CMK (cell line): ENCODE measurements at regions not wholly inside any gene's neighbourhood (a gene's known extent, or its start where the extent isn't known, plus 50 kb on each side); places are given as distances from the start of the nearest gene placed in this dataset.

Experiments
- DNase-seq: peaks from one replicate; pipeline ENCODE4 v3.0.0-alpha.2; 2010; ENCODE audit warnings: low read depth

DNA sequence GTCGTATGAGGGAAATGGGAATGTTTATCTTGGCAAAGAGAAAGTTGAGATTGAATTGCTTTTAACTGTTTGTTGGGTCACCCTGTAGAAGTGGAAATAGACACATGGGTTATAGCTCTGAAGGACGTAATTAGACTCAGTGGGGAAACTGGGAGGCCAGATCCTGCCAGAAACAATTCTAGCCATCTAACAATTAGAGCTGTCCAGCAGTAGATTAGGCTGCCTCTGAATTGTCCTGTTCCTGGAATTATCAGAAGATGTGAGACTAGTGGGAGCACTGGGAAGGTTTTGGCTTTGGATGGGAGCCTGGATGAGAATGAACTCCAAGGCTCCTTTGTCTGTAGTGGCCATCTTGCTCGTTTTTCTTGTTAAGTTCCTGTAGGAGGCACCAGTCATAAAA lies 61.9 kb upstream of the IGFBP7 start:
- DNase-seq = no peak

DNA sequence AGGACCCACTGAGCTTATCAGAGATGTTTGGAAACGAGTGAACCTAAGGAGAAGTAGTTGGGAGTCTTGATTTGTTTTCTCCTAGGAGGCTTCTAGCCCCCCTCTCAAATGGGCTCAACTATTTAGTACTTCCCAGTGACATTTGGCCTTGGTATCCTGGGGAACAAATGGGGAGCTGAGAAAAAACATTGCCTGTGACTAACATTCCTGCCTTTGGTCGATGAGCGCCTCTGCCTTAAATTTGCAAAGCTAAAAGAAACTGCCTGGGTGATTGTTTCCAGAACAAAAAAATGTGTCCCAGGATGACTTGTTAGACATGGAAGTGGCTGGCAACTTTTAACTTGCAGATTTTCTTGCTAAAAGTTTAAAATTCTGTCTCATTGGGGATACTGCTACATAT lies 58.8 kb upstream of the IGFBP7 start:
- no peak for DNase-seq

GRCh38 chr4:57163530-57164459 lies 53.6 kb upstream of the IGFBP7 start:
- peak; percentile 50 for DNase-seq

- DNase-seq = no peak
Measured at GRCh38 chr4:57162499-57163019, 52.4 kb upstream of the IGFBP7 start.
